ENCODE measurements at regions not wholly inside any gene's neighbourhood (a gene's known extent, or its start where the extent isn't known, plus 50 kb on each side); places are given as distances from the start of the nearest gene placed in this dataset.

GRCh38 chr13:78383899-78384298 is 219.5 kb downstream of the POU4F1 start:
- H3K27ac Mint-ChIP-seq (ENCODE audit: unreplicated experiment) = no peak overlapping the region
- H3K4me3 Mint-ChIP-seq (ENCODE audit: unreplicated experiment) = no peak overlapping the region
- no peak for TF ChIP-seq CTCF (IDR thresholded peaks at IDR 0.05; ENCODE audit: partially characterized antibody, unreplicated experiment)
- H3K27me3 Mint-ChIP-seq (ENCODE audit: unreplicated experiment) = no peaks in the 10 kb centered on the region
- peaks cover 4% of the 10 kb centered on the region for H3K9me3 Mint-ChIP-seq (ENCODE audit: unreplicated experiment)
- no peak for DNase-seq
- peaks cover 13% of the 10 kb centered on the region for H3K4me1 Mint-ChIP-seq (ENCODE audit: low read depth, unreplicated experiment)
- H3K36me3 Mint-ChIP-seq (ENCODE audit: unreplicated experiment) = no peaks in the 10 kb centered on the region

GRCh38 chr13:78383071-78383484 is 220.3 kb downstream of the POU4F1 start:
- no peak overlapping the region for H3K27ac Mint-ChIP-seq (ENCODE audit: unreplicated experiment)
- H3K4me3 Mint-ChIP-seq (ENCODE audit: unreplicated experiment) = no peak overlapping the region
- peak; percentile 17 for DNase-seq
- no peak for TF ChIP-seq CTCF (IDR thresholded peaks at IDR 0.05; ENCODE audit: partially characterized antibody, unreplicated experiment)
- peaks cover 4% of the 10 kb centered on the region for H3K9me3 Mint-ChIP-seq (ENCODE audit: unreplicated experiment)
- H3K36me3 Mint-ChIP-seq (ENCODE audit: unreplicated experiment) = no peaks in the 10 kb centered on the region
- peaks cover 13% of the 10 kb centered on the region for H3K4me1 Mint-ChIP-seq (ENCODE audit: low read depth, unreplicated experiment)
- H3K27me3 Mint-ChIP-seq (ENCODE audit: unreplicated experiment) = no peaks in the 10 kb centered on the region

- no peak overlapping the region for H3K4me3 Mint-ChIP-seq (ENCODE audit: unreplicated experiment)
- no peaks in the 10 kb centered on the region for H3K27me3 Mint-ChIP-seq (ENCODE audit: unreplicated experiment)
- DNase-seq = no peak
- no peak overlapping the region for H3K27ac Mint-ChIP-seq (ENCODE audit: unreplicated experiment)
- peaks cover 13% of the 10 kb centered on the region for H3K4me1 Mint-ChIP-seq (ENCODE audit: low read depth, unreplicated experiment)
- H3K36me3 Mint-ChIP-seq (ENCODE audit: unreplicated experiment) = no peaks in the 10 kb centered on the region
- H3K9me3 Mint-ChIP-seq (ENCODE audit: unreplicated experiment) = peaks cover 4% of the 10 kb centered on the region
- TF ChIP-seq CTCF (IDR thresholded peaks at IDR 0.05; ENCODE audit: partially characterized antibody, unreplicated experiment) = no peak
These were observed 220.9 kb downstream of the POU4F1 start for GRCh38 chr13:78382491-78382890.

GRCh38 chr13:78376822-78377221 is 226.5 kb downstream of the POU4F1 start:
- no peak for TF ChIP-seq CTCF (IDR thresholded peaks at IDR 0.05; ENCODE audit: partially characterized antibody, unreplicated experiment)
- no peaks in the 10 kb centered on the region for H3K27me3 Mint-ChIP-seq (ENCODE audit: unreplicated experiment)
- H3K27ac Mint-ChIP-seq (ENCODE audit: unreplicated experiment) = no peak overlapping the region
- H3K4me3 Mint-ChIP-seq (ENCODE audit: unreplicated experiment) = no peak overlapping the region
- H3K36me3 Mint-ChIP-seq (ENCODE audit: unreplicated experiment) = no peaks in the 10 kb centered on the region
- DNase-seq = no peak
- H3K4me1 Mint-ChIP-seq (ENCODE audit: low read depth, unreplicated experiment) = peaks cover 8% of the 10 kb centered on the region
- no peaks in the 10 kb centered on the region for H3K9me3 Mint-ChIP-seq (ENCODE audit: unreplicated experiment)

GRCh38 chr13:78376033-78376432 is 227.3 kb downstream of the POU4F1 start:
- no peak for TF ChIP-seq CTCF (IDR thresholded peaks at IDR 0.05; ENCODE audit: partially characterized antibody, unreplicated experiment)
- Mint-ChIP-seq H3K4me1 (ENCODE audit: low read depth, unreplicated experiment) (peaks cover 10% of the 10 kb centered on the region), H3K9me3 (ENCODE audit: unreplicated experiment) (peaks cover 3% of the 10 kb centered on the region), H3K27me3 (ENCODE audit: unreplicated experiment) (no peaks in the 10 kb centered on the region), H3K36me3 (ENCODE audit: unreplicated experiment) (no peaks in the 10 kb centered on the region), H3K27ac (ENCODE audit: unreplicated experiment) (no peak overlapping the region), H3K4me3 (ENCODE audit: unreplicated experiment) (no peak overlapping the region)
- DNase-seq = no peak

Data from glutamatergic neuron (in vitro differentiated cells).